Mucosa of descending colon (tissue), 3 donors: ENCODE measurements at regions not wholly inside any gene's neighbourhood (a gene's known extent, or its start where the extent isn't known, plus 50 kb on each side); places are given as distances from the start of the nearest gene placed in this dataset.

ENCODE experiments used
- ATAC-seq: fragments of 200-7000 bp; cut with Tn5 transposase; one replicate; pipeline ENCODE4 v1.9.1; 2020; ENCODE audit warnings: mild to moderate bottlenecking, moderate library complexity
- DNase-seq, 3 donors: peaks; one replicate each; pipeline ENCODE4 v3.0.0-alpha.2; 2020
- H3K36me3 ChIP-seq: fragments of 200-600 bp; one replicate; pipeline ENCODE4 v1.8.0; 2021; ENCODE audit warnings: low read depth, mild to moderate bottlenecking
- H3K4me1 ChIP-seq: fragments of 200-600 bp; one replicate; pipeline ENCODE4 v1.8.0; 2021; ENCODE audit warnings: low read depth, mild to moderate bottlenecking
- H3K4me3 ChIP-seq: fragments of 200-600 bp; one replicate; pipeline ENCODE4 v1.8.0; 2021; ENCODE audit warnings: mild to moderate bottlenecking
- H3K9me3 ChIP-seq: fragments of 200-600 bp; one replicate; pipeline ENCODE4 v1.8.0; 2021; ENCODE audit warnings: mild to moderate bottlenecking
- intact Hi-C, 2 donors: fragments of 100-400 bp; cut with DNase I in 1 of 2; cut with micrococcal nuclease in 1 of 2; formaldehyde crosslinking; loops; one replicate each; pipeline versions ENCODE4 v1.11.0 to v1.11.1; 2022; cut with DNase I, micrococcal nuclease
- TF ChIP-seq, protein P1 (sequence below): fragments of 200-600 bp; IDR thresholded peaks from one replicate; pipeline ENCODE4 v1.8.0; 2022; ENCODE audit warnings: antibody characterized with exemption, mild to moderate bottlenecking
- donor health status: DM: no; HTN: no; CAD: no; lungs with moderate emphysema.
- donor health status: DM: no; HTN: no; CAD: no.
- donor health status: DM: no; HTN: yes; CAD: no.

DNA sequence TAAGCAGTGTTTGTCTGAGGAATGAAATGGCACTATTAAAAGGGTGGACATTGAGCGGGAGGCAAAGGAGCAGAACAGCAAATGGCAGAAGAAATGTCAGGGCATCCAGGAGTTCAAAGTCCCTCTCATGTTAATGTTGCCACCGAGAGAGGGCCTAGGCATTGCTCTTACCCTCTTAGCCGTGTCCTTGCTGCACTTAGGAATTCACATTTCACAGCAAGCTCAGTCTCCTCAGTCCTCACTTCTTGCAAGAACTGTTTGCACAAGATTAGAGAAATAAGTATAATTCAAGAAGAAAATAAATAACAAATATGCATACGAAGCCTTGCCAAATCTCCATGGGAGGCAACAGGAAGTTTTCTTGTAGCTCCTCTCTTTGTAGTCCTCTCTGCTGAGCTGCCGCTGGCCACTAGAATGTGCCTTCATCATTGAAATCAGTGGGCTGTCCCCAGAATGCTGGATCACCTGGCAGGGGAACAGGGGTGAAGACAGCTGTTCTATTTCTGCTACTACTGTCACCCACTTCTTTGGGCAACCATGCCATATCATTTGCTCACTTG is 205.8 kb downstream of the ZNF326 start:
- no peak for DNase-seq
- Histone ChIP-seq H3K4me3 (no peak overlapping the region), H3K9me3 (no peaks in the 10 kb centered on the region), H3K36me3 (no peaks in the 10 kb centered on the region), H3K4me1 (peaks cover 14% of the 10 kb centered on the region)
- no peak for ATAC-seq
- intact Hi-C loops: no loop called here
- TF ChIP-seq, protein P1, sequence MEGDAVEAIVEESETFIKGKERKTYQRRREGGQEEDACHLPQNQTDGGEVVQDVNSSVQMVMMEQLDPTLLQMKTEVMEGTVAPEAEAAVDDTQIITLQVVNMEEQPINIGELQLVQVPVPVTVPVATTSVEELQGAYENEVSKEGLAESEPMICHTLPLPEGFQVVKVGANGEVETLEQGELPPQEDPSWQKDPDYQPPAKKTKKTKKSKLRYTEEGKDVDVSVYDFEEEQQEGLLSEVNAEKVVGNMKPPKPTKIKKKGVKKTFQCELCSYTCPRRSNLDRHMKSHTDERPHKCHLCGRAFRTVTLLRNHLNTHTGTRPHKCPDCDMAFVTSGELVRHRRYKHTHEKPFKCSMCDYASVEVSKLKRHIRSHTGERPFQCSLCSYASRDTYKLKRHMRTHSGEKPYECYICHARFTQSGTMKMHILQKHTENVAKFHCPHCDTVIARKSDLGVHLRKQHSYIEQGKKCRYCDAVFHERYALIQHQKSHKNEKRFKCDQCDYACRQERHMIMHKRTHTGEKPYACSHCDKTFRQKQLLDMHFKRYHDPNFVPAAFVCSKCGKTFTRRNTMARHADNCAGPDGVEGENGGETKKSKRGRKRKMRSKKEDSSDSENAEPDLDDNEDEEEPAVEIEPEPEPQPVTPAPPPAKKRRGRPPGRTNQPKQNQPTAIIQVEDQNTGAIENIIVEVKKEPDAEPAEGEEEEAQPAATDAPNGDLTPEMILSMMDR: no peak

DNA sequence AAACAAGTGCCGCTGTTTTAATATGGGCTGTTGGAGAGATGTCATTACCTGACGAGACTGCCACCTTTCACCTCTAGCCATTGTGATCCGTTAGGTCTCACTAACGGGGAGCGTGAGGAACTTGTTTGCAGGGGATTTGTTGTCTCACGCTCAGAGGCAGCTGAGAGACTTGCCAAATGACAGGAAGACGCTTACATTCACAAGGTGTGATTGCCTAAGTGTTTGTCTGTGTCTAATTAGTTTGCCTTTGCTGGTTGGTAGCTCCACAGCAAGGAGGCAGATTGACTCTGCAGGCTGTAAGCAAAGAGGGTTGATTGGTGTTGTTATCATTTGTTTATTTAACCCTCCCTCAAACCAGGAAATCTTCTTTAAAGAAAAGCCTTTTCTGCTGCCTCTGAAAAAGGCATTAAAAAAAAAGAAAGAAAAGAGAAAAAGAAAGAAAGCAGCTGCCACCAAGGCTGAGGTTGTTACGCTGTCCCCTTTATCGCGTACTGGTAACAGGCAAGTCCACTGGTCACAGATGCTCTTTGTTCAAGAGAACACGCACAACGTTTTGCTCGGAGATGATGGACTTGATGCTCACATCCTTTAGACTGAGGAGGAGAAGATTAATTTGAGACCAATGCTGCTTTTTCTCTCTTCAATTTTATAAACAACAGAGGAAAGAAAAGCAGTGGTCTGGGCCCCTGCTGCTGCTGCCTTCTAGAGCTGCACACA is 203.9 kb downstream of the ZNF326 start:
- no peak overlapping the region for H3K4me3 ChIP-seq
- H3K36me3 ChIP-seq: no peaks in the 10 kb centered on the region
- TF ChIP-seq, protein P1: no peak
- H3K9me3 ChIP-seq: no peaks in the 10 kb centered on the region
- no peak for DNase-seq
- peak; percentile 50 for ATAC-seq
- intact Hi-C loops: no loop called here
- H3K4me1 ChIP-seq: peaks cover 10% of the 10 kb centered on the region

GRCh38 chr1:90193116-90193515 is 198.2 kb downstream of the ZNF326 start:
- TF ChIP-seq, protein P1: no peak
- DNase-seq (no peak), ATAC-seq (no peak)
- intact Hi-C loops: no loop called here
- Histone ChIP-seq H3K4me3 (no peak overlapping the region), H3K36me3 (no peaks in the 10 kb centered on the region), H3K9me3 (no peaks in the 10 kb centered on the region), H3K4me1 (no peaks in the 10 kb centered on the region)

DNA sequence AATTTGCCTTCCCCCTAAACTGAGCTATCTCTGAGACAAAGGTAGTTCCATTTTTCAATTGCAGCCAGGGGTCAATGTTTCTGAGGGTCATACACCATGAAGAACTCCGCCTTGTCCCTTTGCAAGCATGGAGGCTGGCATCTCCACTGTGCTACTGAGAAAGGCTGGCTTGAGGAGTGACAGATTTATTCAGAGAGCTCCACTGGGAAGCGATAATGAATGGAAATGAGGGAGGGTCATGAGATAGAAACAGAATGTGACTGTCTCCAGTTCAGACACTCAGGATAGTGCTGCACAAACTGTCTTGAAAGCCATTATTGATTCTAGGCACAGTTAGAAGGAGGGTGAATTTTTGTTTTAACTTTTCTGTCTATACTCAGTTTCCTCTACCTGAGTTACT is 197.5 kb downstream of the ZNF326 start:
- Histone ChIP-seq H3K9me3 (no peaks in the 10 kb centered on the region), H3K4me3 (no peak overlapping the region), H3K4me1 (no peaks in the 10 kb centered on the region), H3K36me3 (no peaks in the 10 kb centered on the region)
- DNase-seq (no peak), ATAC-seq (no peak)
- TF ChIP-seq, protein P1: no peak
- intact Hi-C loops: no loop called here

DNA sequence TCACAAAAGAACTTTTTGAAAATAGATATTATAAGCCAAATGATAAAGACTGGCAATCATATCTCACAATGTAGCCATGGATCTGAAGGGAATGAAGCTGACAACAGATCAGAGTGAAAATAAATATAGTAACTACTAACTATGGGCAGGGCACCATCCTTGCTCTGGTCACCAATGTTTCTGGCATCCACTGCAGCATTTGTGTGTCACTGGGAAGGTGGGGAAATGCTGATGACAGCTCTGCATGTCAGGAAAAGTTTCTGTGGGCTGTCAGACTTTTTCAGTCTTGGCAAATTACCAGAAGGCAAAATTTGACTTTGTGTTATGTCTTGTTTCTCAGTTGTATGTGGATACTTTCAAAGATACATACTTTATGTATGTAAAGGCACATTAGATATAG is 195.6 kb downstream of the ZNF326 start:
- intact Hi-C loops: no loop called here
- no peaks in the 10 kb centered on the region for H3K36me3 ChIP-seq
- DNase-seq: no peak
- no peak overlapping the region for H3K4me3 ChIP-seq
- TF ChIP-seq, protein P1: no peak
- H3K9me3 ChIP-seq: no peaks in the 10 kb centered on the region
- no peaks in the 10 kb centered on the region for H3K4me1 ChIP-seq
- no peak for ATAC-seq
